OCI-LY7 (cell line): ENCODE measurements at regions not wholly inside any gene's neighbourhood (a gene's known extent, or its start where the extent isn't known, plus 50 kb on each side); places are given as distances from the start of the nearest gene placed in this dataset.

Source experiments
- BruUV-seq: library from RNA; stranded (reverse); fragments of 400-500 nt; replicated peaks from 2 replicates; lab custom pipeline; 2021; lab: Mats Ljungman, UMichigan
- CTCF ChIA-PET: fragments of 300-600 bp; sonication (Branson Sonifier 250); formaldehyde crosslinking; loops from one replicate; lab custom pipeline; 2022; ENCODE audit warnings: antibody characterized with exemption; ENCODE audit not compliant: unreplicated experiment; lab: Charles Lee
- POLR2A ChIA-PET: fragments of 300-600 bp; sonication (Branson Sonifier 250); formaldehyde crosslinking; loops from one replicate; lab custom pipeline; 2022; ENCODE audit warnings: antibody characterized with exemption; lab: Charles Lee
- DNase-seq: peaks from one replicate; pipeline ENCODE4 v3.0.0-alpha.2; 2015; ENCODE audit warnings: low spot score
- H2AFZ ChIP-seq: fragments of 200-600 bp; sonication (generic), shearing (Covaris generic); 2 replicates; pipeline ENCODE4 v1.6.1; 2014; ENCODE audit warnings: mild to moderate bottlenecking, antibody characterized with exemption, low read length, moderate library complexity
- H3K27ac ChIP-seq: fragments of 200-600 bp; sonication (generic); 2 replicates; pipeline ENCODE4 v1.5.1; 2014; ENCODE audit warnings: mixed run types, low read depth, mild to moderate bottlenecking, moderate library complexity, low read length, inconsistent platforms; ENCODE audit not compliant: poor library complexity, severe bottlenecking
- H3K36me3 ChIP-seq: fragments of 200-600 bp; sonication (generic); 2 replicates; pipeline ENCODE4 v1.6.1; 2014; ENCODE audit warnings: mild to moderate bottlenecking, antibody characterized with exemption, low read length, moderate library complexity, mixed read lengths; ENCODE audit not compliant: insufficient read depth
- H3K4me1 ChIP-seq: fragments of 200-600 bp; sonication (generic); 2 replicates; pipeline ENCODE4 v1.5.1; 2014; ENCODE audit warnings: mild to moderate bottlenecking, low read length; ENCODE audit not compliant: insufficient read depth, poor library complexity, severe bottlenecking
- H3K4me2 ChIP-seq: fragments of 200-600 bp; sonication (generic); 2 replicates; pipeline ENCODE4 v1.6.1; 2014; ENCODE audit warnings: mild to moderate bottlenecking, low read length
- H3K4me3 ChIP-seq: fragments of 200-600 bp; sonication (generic); 2 replicates; pipeline ENCODE4 v1.5.1; 2014; ENCODE audit warnings: mild to moderate bottlenecking, low read depth, low read length; ENCODE audit not compliant: poor library complexity, severe bottlenecking
- H3K79me2 ChIP-seq: fragments of 200-600 bp; sonication (generic); 2 replicates; pipeline ENCODE4 v1.6.1; 2016; ENCODE audit warnings: low read depth, mild to moderate bottlenecking, low read length, moderate library complexity, mixed read lengths; ENCODE audit not compliant: insufficient read depth
- H3K9me2 ChIP-seq: fragments of 200-600 bp; sonication (generic); 2 replicates; pipeline ENCODE4 v1.6.1; 2016; ENCODE audit warnings: mild to moderate bottlenecking, low read length, mixed read lengths; ENCODE audit not compliant: insufficient read depth
- H3K9me3 ChIP-seq: fragments of 200-600 bp; sonication (generic); 2 replicates; pipeline ENCODE4 v1.6.1; 2014; ENCODE audit warnings: mild to moderate bottlenecking, mixed run types, low read length, mixed read lengths
- H4K20me1 ChIP-seq: fragments of 200-600 bp; sonication (generic); 2 replicates; pipeline ENCODE4 v1.6.1; 2014; ENCODE audit warnings: mild to moderate bottlenecking, antibody characterized with exemption, low read length, moderate library complexity, mixed read lengths; ENCODE audit not compliant: insufficient read depth
- CTCF ChIP-seq: fragments of 200-600 bp; sonication (generic); conservative IDR thresholded peaks from 2 replicates; pipeline ENCODE4 v1.5.1; 2014; ENCODE audit warnings: mild to moderate bottlenecking, antibody characterized with exemption, low read length, moderate library complexity, mixed read lengths
- EZH2phosphoT487 ChIP-seq: fragments of 200-600 bp; sonication (generic); IDR thresholded peaks from 2 replicates; pipeline ENCODE4 v1.6.1; 2018; ENCODE audit warnings: low read depth, borderline replicate concordance, mild to moderate bottlenecking, mixed run types, antibody characterized with exemption, low read length, moderate library complexity, mixed read lengths
- intact Hi-C: fragments of 100-400 bp; cut with micrococcal nuclease; formaldehyde crosslinking; loops from one replicate; pipeline ENCODE4 v1.10.0; 2022; ENCODE audit not compliant: unreplicated experiment

DNA sequence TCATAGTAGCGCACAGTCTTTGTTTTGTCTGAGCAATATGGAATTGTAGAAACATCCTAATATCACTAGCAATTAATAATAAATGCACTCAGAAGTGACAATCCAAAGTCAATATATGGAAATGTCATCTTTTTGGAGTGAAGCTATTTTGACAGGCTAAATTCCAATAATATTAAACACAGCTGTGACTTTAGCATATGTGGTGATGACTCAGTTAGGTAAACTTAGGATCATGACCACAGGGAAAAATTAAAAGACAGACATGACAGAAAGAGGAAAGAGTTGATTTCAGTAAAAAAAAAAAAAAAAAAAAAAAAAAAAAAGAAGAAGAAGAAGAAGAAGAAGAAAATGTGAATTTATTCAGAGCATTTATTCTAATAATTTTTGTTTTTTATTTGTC is 1165.7 kb downstream of the NLGN4Y start:
- no peak for TF ChIP-seq CTCF
- TF ChIP-seq EZH2phosphoT487 = no peak
- Histone ChIP-seq H3K36me3 (no peaks in the 10 kb centered on the region), H2AFZ (no peak overlapping the region), H3K4me1 (no peaks in the 10 kb centered on the region), H3K9me2 (no peaks in the 10 kb centered on the region), H4K20me1 (no peaks in the 10 kb centered on the region), H3K79me2 (no peaks in the 10 kb centered on the region), H3K27ac (no peak overlapping the region), H3K4me3 (no peak overlapping the region), H3K9me3 (no peaks in the 10 kb centered on the region), H3K4me2 (no peak overlapping the region)
- ChIA-PET POLR2A (no interaction called here), CTCF (no interaction called here)
- no peak for DNase-seq
- no TSS peak for BruUV-seq
- intact Hi-C loops = no loop called here

DNA sequence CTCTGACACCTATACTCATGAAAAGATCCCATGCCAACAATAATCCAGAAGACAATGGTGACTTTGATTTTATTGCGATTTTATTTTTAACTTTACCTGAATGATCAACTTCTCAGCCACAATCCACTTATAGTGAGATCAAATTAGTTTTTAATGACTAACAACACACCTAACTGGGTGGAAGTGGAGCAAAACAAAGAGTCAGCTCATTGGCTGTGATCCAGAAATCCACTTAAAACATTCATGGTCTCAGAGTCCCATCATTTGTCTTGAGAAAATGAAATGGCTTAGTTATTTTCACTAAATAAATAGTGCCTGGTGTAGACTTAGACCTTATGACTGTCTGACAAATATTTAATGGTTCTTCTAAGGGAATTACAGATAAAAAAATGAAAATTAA is 1177.8 kb downstream of the NLGN4Y start:
- CTCF ChIA-PET = no interaction called here
- Histone ChIP-seq H3K79me2 (no peaks in the 10 kb centered on the region), H3K36me3 (no peaks in the 10 kb centered on the region), H3K9me3 (no peaks in the 10 kb centered on the region), H3K4me3 (no peak overlapping the region), H2AFZ (no peak overlapping the region), H4K20me1 (no peaks in the 10 kb centered on the region), H3K4me1 (no peaks in the 10 kb centered on the region), H3K4me2 (no peak overlapping the region), H3K27ac (no peak overlapping the region), H3K9me2 (no peaks in the 10 kb centered on the region)
- TF ChIP-seq EZH2phosphoT487 (no peak), CTCF (no peak)
- no peak for DNase-seq
- POLR2A ChIA-PET = interaction anchor here (0.6 kb wide), 1 partner anchor 857 kb away, joined by 3 read pairs; no protein-coding TSS in a partner anchor
- intact Hi-C loops = no loop called here
- no TSS peak for BruUV-seq

- CTCF ChIA-PET = no interaction called here
- Histone ChIP-seq H4K20me1 (no peaks in the 10 kb centered on the region), H3K4me3 (no peak overlapping the region), H3K79me2 (no peaks in the 10 kb centered on the region), H3K27ac (no peak overlapping the region), H3K9me3 (no peaks in the 10 kb centered on the region), H2AFZ (no peak overlapping the region), H3K9me2 (no peaks in the 10 kb centered on the region), H3K4me1 (no peaks in the 10 kb centered on the region), H3K4me2 (no peak overlapping the region), H3K36me3 (no peaks in the 10 kb centered on the region)
- POLR2A ChIA-PET = no interaction called here
- DNase-seq = no peak
- BruUV-seq = no TSS peak
- intact Hi-C loops = no loop called here
- no peak for TF ChIP-seq CTCF
- TF ChIP-seq EZH2phosphoT487 = no peak
Observed at GRCh38 chrY:15704906-15705305, 1180.6 kb downstream of the NLGN4Y start.
